Nucleus accumbens (tissue), 56 donors: ENCODE measurements at regions not wholly inside any gene's neighbourhood (a gene's known extent, or its start where the extent isn't known, plus 50 kb on each side); places are given as distances from the start of the nearest gene placed in this dataset.

Source experiments
- DNase-seq, 56 donors: peaks; one replicate each; lab custom pipeline; 2025; lab: John Stamatoyannopoulos, UW

DNA sequence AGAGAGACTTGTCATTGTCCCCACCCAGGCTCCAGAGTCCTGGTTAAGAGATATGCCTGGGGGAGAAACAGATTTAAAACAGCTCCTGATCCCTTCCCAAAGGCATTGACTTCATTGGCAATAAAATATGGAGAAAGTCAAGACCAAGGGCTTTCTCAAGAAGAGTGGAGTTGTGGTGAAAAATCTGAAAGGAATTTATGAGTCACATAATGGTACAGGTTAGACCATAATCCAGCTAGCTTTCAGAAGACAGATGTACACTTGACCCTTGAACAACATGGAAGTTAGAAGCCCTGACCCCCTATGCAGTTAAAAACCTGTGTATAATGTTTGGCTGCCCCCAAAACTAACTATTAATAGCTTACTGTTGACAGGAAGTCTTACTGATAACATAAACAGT, 599.1 kb upstream of the SOX11 start:
- no peak for DNase-seq

DNA sequence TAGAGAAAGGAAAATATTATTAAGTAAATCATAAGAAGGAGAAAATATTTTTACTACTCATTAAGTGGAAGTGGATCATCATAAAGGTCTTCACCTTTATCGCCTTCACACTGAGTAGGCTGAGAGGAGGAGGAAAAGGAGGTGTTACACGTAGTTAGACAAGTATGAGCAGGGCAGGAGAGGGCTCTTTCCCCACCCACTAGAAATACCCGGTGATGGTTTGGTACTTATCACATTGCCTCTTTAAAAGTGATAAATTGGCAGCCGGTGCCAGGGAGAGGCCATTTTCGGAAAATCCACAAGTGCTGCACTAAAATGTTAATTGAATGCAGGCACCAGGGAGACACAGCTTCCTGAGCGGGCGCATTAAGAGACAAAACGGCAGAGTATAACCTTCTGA, 598.7 kb upstream of the SOX11 start:
- DNase-seq, result no peak

- DNase-seq, result no peak
Measured at GRCh38 chr2:5094192-5094591, 598.0 kb upstream of the SOX11 start.

GRCh38 chr2:5098286-5098685, 593.9 kb upstream of the SOX11 start:
- no peak for DNase-seq

DNA sequence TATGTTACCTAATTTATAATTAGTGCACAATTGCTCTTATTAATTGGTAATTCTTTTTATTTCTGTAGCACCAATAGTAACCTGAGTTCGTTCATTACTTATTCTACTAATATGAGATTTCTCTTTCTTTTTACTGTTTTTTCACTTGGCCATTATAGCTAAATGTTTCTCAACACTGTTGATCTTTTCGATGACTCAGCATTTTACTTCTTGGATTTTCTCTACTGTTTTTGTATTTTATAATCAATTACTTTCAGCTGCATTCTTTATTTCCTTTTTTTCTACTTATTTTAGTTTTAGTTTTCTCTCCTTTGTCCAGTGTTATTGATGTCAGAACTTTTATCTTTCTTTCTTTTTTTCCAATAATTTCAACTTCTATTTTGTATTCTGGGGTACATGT, 589.4 kb upstream of the SOX11 start:
- no peak for DNase-seq

GRCh38 chr2:5111581-5111980, 580.6 kb upstream of the SOX11 start:
- no peak for DNase-seq

DNA sequence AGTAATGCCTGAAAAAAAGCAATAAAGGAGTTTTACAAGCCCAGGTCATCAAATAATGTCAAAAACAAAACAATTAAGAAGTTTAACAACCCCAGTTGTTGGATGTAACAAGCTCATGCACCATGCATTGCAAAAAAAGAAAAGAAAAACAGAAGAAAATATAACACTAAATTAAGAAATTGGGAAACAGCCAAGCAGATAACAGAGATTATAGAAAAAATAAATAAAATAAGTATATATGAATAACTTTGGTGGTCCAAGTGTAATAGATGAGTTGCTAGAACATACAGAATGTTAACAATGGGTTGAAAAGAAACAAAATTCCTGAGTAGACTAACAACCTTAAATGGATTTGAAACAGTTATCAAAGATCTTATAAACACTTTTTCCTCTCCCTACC, 573.1 kb upstream of the SOX11 start:
- DNase-seq, result no peak

GRCh38 chr2:5121121-5121520, 571.1 kb upstream of the SOX11 start:
- DNase-seq, result no peak

DNA sequence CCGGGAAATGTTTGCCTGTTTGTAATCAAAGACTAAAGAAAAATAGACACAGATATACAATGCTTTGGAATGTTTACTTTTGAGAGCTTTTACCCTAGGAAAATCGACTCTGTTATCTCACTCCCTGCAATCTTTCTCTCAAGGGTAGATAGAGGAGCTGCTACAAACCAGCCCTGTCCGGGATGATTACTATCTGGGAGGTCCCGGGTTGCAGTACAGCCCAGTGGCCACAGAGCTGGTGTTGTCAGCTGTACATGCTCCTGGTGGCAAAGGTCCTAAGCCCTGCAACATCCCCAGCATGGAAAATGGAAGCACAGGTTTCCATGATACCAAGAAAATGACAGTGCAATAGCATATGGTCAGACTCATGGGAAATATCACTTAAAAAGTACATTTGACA, 570.5 kb upstream of the SOX11 start:
- no peak for DNase-seq

GRCh38 chr2:5123582-5124196, 568.5 kb upstream of the SOX11 start:
- DNase-seq, result no peak

DNA sequence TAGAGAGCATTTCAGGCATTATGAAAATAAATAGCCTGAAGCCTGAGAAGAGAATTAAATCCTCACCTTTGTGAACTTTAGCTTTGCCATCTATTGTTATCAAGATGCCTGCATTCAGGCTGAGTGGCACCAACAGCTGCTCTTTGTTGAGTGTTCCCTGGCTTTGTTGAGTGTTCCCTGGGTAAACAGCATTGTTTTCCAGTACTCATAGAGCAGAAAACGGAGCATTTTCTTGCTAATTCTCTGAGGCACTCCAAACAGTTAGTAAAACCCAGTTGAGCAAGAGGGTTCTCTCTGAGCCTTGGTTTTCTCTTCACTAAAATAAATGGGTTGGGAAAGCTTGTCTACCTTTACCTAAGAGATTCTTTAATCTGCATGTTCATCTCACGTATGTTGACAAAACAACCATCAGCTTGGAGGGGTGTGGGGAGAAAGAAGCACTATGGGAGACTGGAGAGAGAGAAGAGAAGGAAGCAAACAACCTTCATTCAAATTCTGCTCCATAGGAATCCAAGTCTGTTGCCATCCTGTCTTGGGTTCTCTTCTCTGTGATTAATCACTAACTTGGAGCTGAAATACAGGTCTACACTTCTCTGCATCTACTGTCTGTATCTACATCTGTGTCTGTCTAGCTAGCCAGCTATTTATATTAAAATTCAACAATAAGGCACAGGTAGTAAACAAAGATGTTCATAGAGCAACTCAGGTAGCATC, 567.0 kb upstream of the SOX11 start:
- DNase-seq, result no peak

DNA sequence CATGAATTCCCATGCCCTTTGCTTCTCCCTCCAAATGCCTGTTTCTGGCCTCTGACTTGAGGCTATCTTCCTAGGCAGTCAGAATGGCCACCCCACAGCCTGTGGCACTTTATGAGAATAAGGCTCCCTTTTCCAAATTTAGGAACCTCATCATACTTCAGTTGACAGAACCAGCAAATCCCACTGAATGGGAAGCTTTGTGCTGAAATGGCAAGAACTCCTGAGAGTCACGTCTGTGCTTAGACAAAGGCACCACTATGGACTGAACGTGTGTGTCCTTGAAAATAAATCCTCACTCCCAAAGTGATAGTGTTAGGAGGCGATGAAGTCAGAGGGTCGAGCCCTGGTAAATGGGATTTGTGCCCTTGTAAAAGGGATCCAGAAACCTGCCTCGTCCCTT, 559.9 kb upstream of the SOX11 start:
- no peak for DNase-seq

DNA sequence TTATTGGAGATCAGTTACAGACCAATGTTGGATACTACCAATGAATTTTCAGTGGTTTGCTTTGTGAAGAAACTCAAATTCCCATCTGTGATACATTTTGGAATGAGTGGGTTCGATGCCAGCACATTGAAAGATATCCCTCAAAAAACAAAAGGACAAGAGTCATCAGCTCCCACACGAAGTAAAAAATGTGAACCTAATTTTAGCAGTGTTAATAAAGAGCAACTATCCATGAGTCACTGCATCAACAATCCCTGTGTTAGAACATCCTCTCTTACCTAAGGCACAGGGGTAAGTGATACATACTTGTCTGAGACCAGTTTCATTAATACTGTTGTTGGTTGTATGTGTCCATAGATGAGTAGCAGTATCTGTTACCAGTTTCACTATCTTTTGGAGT, 551.8 kb upstream of the SOX11 start:
- no peak for DNase-seq

DNA sequence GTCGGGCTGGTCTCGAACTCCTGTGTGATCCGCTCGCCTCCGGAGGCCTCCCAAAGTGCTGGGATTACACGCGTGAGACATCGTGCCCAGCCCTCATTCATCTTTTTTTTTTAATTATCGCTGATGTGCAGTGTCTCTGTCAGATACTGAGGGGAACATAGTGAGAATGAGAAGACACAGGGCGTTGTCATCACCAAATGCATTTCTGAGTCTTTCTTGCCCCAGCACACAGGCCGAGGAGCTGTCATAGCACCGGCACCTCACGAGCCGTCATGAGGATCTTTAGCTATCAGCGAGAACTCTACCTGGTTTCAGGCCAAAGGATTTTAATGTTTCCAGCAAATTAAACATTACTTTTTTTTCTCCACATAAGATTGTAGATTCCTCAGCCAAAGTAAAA, 548.0 kb upstream of the SOX11 start:
- no peak for DNase-seq

DNA sequence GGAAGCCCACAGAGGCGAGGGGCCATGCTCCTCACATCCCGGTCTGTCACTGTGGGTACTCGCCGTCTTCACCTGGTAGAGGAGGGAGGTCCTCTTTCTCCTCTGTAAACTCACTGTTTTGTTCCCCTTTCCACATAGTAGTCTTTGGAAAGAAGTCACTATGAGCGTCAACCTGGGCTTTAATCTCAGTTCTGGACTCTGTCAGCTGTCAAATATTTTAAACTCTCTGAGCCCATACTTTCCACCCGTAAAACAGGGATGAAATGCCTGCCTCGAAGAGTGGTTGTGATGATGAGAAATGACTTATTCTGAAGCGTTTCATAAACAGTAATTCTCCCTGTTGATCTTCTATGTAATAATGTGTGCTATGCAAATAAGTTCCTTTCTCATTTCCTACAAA, 547.1 kb upstream of the SOX11 start:
- DNase-seq, result no peak

GRCh38 chr2:5145801-5146200, 546.4 kb upstream of the SOX11 start:
- DNase-seq, result no peak

GRCh38 chr2:5148392-5149085, 543.6 kb upstream of the SOX11 start:
- no peak for DNase-seq

DNA sequence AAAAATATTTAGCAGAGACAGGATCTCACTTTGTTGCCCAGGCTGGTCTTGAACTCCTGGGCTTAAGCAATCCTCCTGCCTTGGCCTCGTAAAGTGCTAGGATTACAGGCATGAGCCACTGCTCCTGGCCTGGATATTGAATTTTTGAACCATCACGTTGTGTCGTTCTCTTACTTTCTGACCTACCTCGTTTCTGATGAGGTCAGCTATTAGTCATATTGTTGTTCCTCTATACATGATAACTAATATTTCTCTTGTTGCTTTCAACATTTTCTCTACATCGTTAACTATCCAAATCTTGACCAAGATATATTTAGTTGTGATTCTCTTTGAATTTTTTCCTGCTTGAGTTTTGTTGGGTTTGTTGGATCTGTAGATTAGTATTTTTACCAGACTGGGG, 541.3 kb upstream of the SOX11 start:
- no peak for DNase-seq

DNA sequence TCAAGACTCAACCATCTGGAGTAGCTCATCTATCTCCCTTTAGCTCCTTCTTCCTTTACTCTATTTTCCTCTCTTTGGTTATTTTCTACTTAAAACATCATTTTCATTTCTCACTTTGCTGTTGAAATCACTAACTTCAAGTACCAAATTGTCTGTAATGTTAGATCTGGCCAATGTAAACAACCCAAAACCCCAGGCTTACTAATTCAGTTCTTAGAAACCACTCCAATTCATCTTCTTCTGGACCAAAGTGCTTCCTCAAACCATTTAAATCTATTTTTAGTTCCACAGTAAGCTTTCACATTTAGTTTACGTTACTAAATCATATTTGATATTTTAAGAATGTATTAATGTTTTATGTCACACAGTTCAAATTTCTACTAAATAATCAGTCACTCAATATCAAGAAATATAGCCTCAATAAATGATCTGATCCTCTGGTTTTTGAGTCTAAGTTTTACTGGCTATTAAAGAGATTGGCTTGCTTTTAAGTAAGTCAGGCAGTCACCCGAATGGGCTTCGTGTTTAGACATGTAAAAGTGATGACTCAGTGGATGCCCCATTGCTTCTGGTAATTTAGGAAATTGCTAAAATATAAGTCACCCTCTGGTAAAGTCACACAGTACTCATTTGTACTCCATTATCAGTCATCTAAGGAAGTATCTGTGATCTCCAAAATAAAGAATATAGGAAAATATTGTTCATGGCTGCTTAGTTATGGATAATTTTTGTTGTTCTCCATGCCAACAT, 527.2 kb upstream of the SOX11 start:
- DNase-seq, result no peak

DNA sequence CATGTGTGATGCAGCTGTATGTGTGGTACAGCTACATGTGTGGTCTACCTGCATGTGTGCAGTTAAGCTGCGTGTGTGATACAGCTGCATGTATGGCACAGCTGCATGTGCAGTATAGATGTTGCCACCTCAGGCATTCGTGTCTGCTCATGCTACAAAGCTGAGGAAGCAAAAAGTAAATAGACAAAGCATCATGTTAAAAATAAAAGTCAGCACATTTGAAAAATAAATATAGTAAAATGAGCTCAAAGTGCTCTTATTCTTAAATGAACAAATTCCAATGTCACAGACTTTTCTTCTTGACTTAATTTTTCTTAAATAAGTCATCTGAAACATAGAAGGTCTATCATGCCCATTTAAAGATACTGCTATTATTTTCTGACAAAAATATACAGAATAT, 519.3 kb upstream of the SOX11 start:
- no peak for DNase-seq

DNA sequence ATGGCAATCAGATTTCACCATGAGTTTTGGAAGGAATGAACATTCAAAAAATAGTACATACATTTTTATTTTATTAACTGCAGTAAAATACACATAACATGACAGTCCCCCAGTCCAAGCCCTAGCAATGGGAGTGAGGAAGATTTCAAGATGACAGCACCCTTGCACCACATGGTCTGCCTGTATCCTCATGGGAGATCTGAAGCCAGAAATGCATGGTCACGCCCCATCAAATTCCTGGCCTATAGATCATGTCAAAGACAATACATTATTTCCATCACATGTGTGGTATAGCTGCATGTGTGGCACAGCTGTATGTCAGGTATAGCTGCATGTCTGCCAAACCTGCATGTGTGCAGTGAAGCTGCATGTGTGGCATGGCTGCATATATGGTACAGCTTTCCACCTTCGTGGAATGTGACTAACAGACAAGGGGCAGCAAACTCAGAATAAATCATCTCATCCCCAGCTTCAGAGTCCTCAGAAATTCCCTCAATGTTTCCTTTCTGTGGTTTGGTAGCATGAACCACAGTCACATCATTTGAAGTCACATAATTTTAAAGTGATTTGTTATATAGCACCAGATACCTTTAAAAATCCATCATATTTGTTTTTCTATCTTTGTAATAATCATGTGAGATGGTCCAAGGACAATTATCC, 518.2 kb upstream of the SOX11 start:
- no peak for DNase-seq
